IMR-90 (cell line): ENCODE measurements at regions not wholly inside any gene's neighbourhood (a gene's known extent, or its start where the extent isn't known, plus 50 kb on each side); places are given as distances from the start of the nearest gene placed in this dataset.

Experiments used
- ATAC-seq: fragments of 200-7000 bp; cut with Tn5 transposase; 2 replicates; pipeline ENCODE4 v1.9.1; 2020; ENCODE audit warnings: low read depth, mild to moderate bottlenecking, moderate library complexity
- BruUV-seq: library from RNA; stranded (reverse); fragments of 400-500 nt; replicated peaks from 2 replicates; lab custom pipeline; 2021; lab: Mats Ljungman, UMichigan
- CTCF ChIA-PET: fragments of 300-600 bp; formaldehyde crosslinking; extraction: SDS; loops from one replicate; lab custom pipeline; 2021; ENCODE audit warnings: antibody characterized with exemption; lab: Yijun Ruan, JAX
- POLR2A ChIA-PET: fragments of 300-600 bp; sonication (Branson Sonifier 250); formaldehyde crosslinking; loops from one replicate; lab custom pipeline; 2022; ENCODE audit warnings: antibody characterized with exemption; ENCODE audit not compliant: unreplicated experiment; lab: Charles Lee
- DNase-seq: peaks from one replicate; pipeline ENCODE4 v3.0.0; 2013
- H2AFZ ChIP-seq: replicated peaks from 2 replicates; pipeline ENCODE3; 2013; ENCODE audit warnings: low read length, mild to moderate bottlenecking; ENCODE audit not compliant: poor library complexity
- H2AK5ac ChIP-seq: 2 replicates; pipeline ENCODE4 v1.6.1; 2013; ENCODE audit warnings: low read depth, low read length, inconsistent platforms
- H2AK9ac ChIP-seq: replicated peaks from 2 replicates; pipeline ENCODE3; 2013; ENCODE audit warnings: mild to moderate bottlenecking, low read depth, low read length, moderate library complexity; ENCODE audit not compliant: poor library complexity
- H2BK120ac ChIP-seq: 2 replicates; pipeline ENCODE4 v1.6.1; 2013; ENCODE audit warnings: low read depth, low read length, inconsistent platforms
- H2BK15ac ChIP-seq: 3 replicates; pipeline ENCODE4 v1.6.1; 2013; ENCODE audit warnings: low read depth, low read length, inconsistent platforms
- H2BK20ac ChIP-seq: 2 replicates; pipeline ENCODE4 v1.6.1; 2013; ENCODE audit warnings: low read depth, mild to moderate bottlenecking, inconsistent platforms, low read length, moderate library complexity
- H2BK5ac ChIP-seq: 2 replicates; pipeline ENCODE4 v1.6.1; 2013; ENCODE audit warnings: mild to moderate bottlenecking, low read depth, low read length, inconsistent platforms; ENCODE audit not compliant: poor library complexity, severe bottlenecking
- H3K14ac ChIP-seq: replicated peaks from 2 replicates; pipeline ENCODE4 v1.6.1; 2013; ENCODE audit warnings: low read depth, low read length, inconsistent platforms
- H3K18ac ChIP-seq: 2 replicates; pipeline ENCODE4 v1.6.1; 2013; ENCODE audit warnings: low read depth, low read length, control low read depth
- H3K23ac ChIP-seq: 2 replicates; pipeline ENCODE4 v1.6.1; 2013; ENCODE audit warnings: low read depth, low read length, inconsistent platforms
- H3K27ac ChIP-seq: 2 replicates; pipeline ENCODE4 v1.5.1; 2013; ENCODE audit warnings: mild to moderate bottlenecking, control low read depth, low read length; ENCODE audit not compliant: insufficient read depth
- H3K27me3 ChIP-seq: 2 replicates; pipeline ENCODE4 v1.6.1; 2013; ENCODE audit warnings: low read length; ENCODE audit not compliant: control insufficient read depth, insufficient read depth
- H3K36me3 ChIP-seq: 2 replicates; pipeline ENCODE4 v1.6.1; 2013; ENCODE audit warnings: low read length, mixed read lengths; ENCODE audit not compliant: control insufficient read depth, insufficient read depth
- H3K4ac ChIP-seq: 2 replicates; pipeline ENCODE4 v1.6.1; 2013; ENCODE audit warnings: low read depth, low read length, inconsistent platforms
- H3K4me1 ChIP-seq: 2 replicates; pipeline ENCODE4 v1.6.1; 2013; ENCODE audit warnings: low read length, mixed read lengths; ENCODE audit not compliant: control insufficient read depth, insufficient read depth
- H3K4me2 ChIP-seq: 2 replicates; pipeline ENCODE4 v1.6.1; 2013; ENCODE audit warnings: low read depth, mild to moderate bottlenecking, control low read depth, low read length, moderate library complexity
- H3K4me3 ChIP-seq: 2 replicates; pipeline ENCODE4 v1.5.1; 2013; ENCODE audit warnings: low read depth, mild to moderate bottlenecking, control low read depth, low read length, moderate library complexity; ENCODE audit not compliant: insufficient read depth
- H3K56ac ChIP-seq: 2 replicates; pipeline ENCODE4 v1.6.1; 2013; ENCODE audit warnings: low read length, inconsistent platforms; ENCODE audit not compliant: insufficient read depth; ENCODE audit errors: extremely low read depth
- H3K79me1 ChIP-seq, 2 experiments: 2 replicates each; pipeline ENCODE4 v1.6.1; 2013; ENCODE audit warnings: low read length in 2 of 2, inconsistent platforms in 1 of 2, low read depth in 1 of 2
- H3K9ac ChIP-seq: 2 replicates; pipeline ENCODE4 v1.6.1; 2013; ENCODE audit warnings: low read depth, low read length, control low read depth
- H3K9me1 ChIP-seq: 2 replicates; pipeline ENCODE4 v1.6.1; 2013; ENCODE audit warnings: low read length, inconsistent platforms; ENCODE audit not compliant: insufficient read depth
- H3K9me3 ChIP-seq: 2 replicates; pipeline ENCODE4 v1.6.1; 2013; ENCODE audit warnings: low read length; ENCODE audit not compliant: control insufficient read depth, insufficient read depth
- H4K20me1 ChIP-seq: 2 replicates; pipeline ENCODE4 v1.6.1; 2013; ENCODE audit warnings: low read length, inconsistent platforms; ENCODE audit not compliant: insufficient read depth
- H4K5ac ChIP-seq: 2 replicates; pipeline ENCODE4 v1.6.1; 2013; ENCODE audit warnings: mild to moderate bottlenecking, low read depth, low read length, control low read depth
- H4K8ac ChIP-seq, 2 experiments: 2 replicates each; pipeline ENCODE4 v1.6.1; 2013; ENCODE audit warnings: low read depth in 2 of 2, low read length in 2 of 2, control low read depth in 1 of 2, inconsistent platforms in 1 of 2
- H4K91ac ChIP-seq: 2 replicates; pipeline ENCODE4 v1.6.1; 2013; ENCODE audit warnings: low read depth, low read length, inconsistent platforms; ENCODE audit not compliant: insufficient read depth
- CEBPB ChIP-seq: IDR thresholded peaks from 2 replicates; pipeline ENCODE4 v1.6.1; 2012; ENCODE audit warnings: low read depth, low read length, improper control_type of control experiment
- CHD1 ChIP-seq: IDR thresholded peaks from 2 replicates; pipeline ENCODE4 v1.6.1; 2012; ENCODE audit warnings: low read depth, low read length, improper control_type of control experiment
- WGBS, 2 experiments: methylation state at CpG; one replicate each; pipeline versions ENCODE4 v1.1.5 to v1.1.7; 2013; ENCODE audit warnings: missing lambda C conversion rate in 2 of 2; ENCODE audit not compliant: insufficient read length in 1 of 2; ENCODE audit errors: extremely low coverage in 2 of 2; 5-methylcytosine and 5-hydroxymethylcytosine counted together
- dilution Hi-C: fragments of 300-500 bp; cut with HindIII; formaldehyde crosslinking; loops from one replicate; pipeline ENCODE4 v1.14.3; 2018; ENCODE audit warnings: low sequenced_read_pairs; ENCODE audit not compliant: unreplicated experiment
- in situ Hi-C: fragments of 300-500 bp; cut with MboI; formaldehyde crosslinking; loops from 3 replicates; pipeline ENCODE4 v1.14.3; 2019; ENCODE audit warnings: low sequenced_read_pairs, inconsistent platforms, mixed read lengths
- intact Hi-C: fragments of 100-400 bp; cut with micrococcal nuclease; formaldehyde crosslinking; loops from 2 replicates; pipeline ENCODE4 v1.10.0; 2022

- CTCF ChIA-PET = no interaction called here
- intact Hi-C loops (no loop called here), in situ Hi-C loops (no loop called here), dilution Hi-C loops (no loop called here)
- Histone ChIP-seq H3K27ac (no peak overlapping the region), H3K79me1 (no peaks in the 10 kb centered on the region), H4K20me1 (no peaks in the 10 kb centered on the region), H2BK20ac (no peak overlapping the region), H4K5ac (no peak overlapping the region), H3K56ac (no peak overlapping the region), H3K9ac (no peak overlapping the region), H2AK5ac (no peak overlapping the region), H4K91ac (no peak overlapping the region), H3K18ac (no peak overlapping the region), H3K4me1 (no peaks in the 10 kb centered on the region), H2AK9ac (no peak overlapping the region), H3K14ac (no peak overlapping the region), H3K9me3 (0 out of 2 replicates have a peak, but pooled peaks cover 3% of the 10 kb centered on the region), H2BK120ac (no peak overlapping the region), H3K36me3 (no peaks in the 10 kb centered on the region), H3K4me2 (no peak overlapping the region), H4K8ac (no peak overlapping the region), H3K4ac (no peak overlapping the region), H2AFZ (no peak overlapping the region), H2BK5ac (no peak overlapping the region), H3K4me3 (no peak overlapping the region), H3K9me1 (no peaks in the 10 kb centered on the region), H3K23ac (no peak overlapping the region), H3K27me3 (no peaks in the 10 kb centered on the region), H2BK15ac (no peak overlapping the region)
- POLR2A ChIA-PET = no interaction called here
- ATAC-seq (no peak), DNase-seq (no peak)
- no TSS peak for BruUV-seq
- no peak for TF ChIP-seq CEBPB
- no peak for TF ChIP-seq CHD1
- no CpG with 5 or more reads among the region's 2 CpGs for whole genome bisulfite sequencing, 2 experiments
These were observed 366.1 kb upstream of the MAGEB16 start for GRCh38 chrX:35432056-35432455.
